ENCODE measurements at regions not wholly inside any gene's neighbourhood (a gene's known extent, or its start where the extent isn't known, plus 50 kb on each side); places are given as distances from the start of the nearest gene placed in this dataset.

DNA sequence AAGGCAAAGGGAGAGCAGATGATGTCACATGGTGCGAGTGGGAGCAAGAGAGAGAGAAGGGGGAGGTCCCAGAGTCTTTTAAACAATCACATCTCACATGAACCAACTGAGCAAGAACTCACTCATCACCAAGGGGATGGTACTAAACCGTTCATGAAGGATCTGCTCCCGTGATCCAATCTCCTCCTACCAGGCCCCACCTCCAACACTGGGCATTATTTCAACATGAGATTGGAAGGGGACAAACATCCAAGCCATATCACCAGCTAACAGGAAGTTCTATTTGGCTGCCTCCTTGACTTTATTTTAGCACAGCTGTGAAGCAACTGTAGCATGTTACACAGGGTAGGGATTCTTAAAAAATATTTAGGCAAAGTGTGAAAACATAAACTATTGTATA lies 102.5 kb downstream of the DDIT4L start (continued):
- no peak for TF ChIP-seq ZNF274 (IDR thresholded peaks at IDR 0.05; ENCODE audit: low read length)
- TF ChIP-seq ZNF274 (tag by site-specific recombination; IDR thresholded peaks at IDR 0.05; ENCODE audit: borderline replicate concordance): no peak
- no peak for TF ChIP-seq MYNN (tag by site-specific recombination; IDR thresholded peaks at IDR 0.05; ENCODE audit: borderline replicate concordance)
- TF ChIP-seq ZNF221 (tag by site-specific recombination; IDR thresholded peaks at IDR 0.05; ENCODE audit: borderline replicate concordance): no peak
- TF ChIP-seq, protein P1, sequence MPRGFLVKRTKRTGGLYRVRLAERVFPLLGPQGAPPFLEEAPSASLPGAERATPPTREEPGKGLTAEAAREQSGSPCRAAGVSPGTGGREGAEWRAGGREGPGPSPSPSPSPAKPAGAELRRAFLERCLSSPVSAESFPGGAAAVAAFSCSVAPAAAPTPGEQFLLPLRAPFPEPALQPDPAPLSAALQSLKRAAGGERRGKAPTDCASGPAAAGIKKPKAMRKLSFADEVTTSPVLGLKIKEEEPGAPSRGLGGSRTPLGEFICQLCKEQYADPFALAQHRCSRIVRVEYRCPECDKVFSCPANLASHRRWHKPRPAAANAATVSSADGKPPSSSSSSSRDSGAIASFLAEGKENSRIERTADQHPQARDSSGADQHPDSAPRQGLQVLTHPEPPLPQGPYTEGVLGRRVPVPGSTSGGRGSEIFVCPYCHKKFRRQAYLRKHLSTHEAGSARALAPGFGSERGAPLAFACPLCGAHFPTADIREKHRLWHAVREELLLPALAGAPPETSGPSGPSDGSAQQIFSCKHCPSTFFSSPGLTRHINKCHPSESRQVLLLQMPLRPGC (tag by site-specific recombination; IDR thresholded peaks at IDR 0.05): no peak

DNA sequence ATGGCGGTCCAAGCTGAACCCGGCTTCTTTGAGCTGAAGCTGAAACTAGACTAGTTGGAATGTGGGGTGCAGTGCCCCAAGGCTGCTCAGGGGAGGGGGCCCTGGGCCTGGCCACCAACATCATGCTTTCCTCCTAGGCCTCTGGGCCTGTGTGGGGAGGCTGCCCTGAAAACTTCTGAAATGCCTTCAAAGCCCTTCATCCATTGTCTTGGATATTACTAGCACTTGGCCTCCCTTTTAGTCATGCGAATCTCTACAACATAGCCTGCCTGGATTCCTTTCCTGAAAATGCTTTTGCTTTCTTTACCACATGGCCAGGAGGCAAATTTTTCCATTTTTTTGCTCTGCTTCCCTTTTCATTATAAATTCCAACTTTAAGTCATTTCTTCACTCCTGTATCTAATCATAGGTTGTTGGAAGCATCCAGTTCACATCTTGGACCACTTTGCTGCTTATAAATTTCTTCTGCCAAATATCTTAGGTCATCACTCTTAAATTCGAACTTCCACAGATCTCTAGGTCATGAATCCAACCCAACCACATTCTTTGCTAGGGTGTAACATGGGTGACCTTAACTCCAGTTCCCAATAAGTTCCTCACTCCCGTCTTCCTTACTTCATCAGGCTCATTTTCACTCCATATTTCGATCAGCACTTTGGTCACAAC lies 103.4 kb downstream of the DDIT4L start:
- Histone ChIP-seq H3K36me3 (ENCODE audit: control insufficient read depth in 2 of 2, insufficient read depth in 1 of 2, low read length in 2 of 2) (no peaks in the 10 kb centered on the region), H3K4me3 (ENCODE audit: low read depth, low read length) (no peak overlapping the region), H3K27ac (ENCODE audit: extremely low read depth, low read depth, low read length) (no peak overlapping the region), H3K4me1 (ENCODE audit: control insufficient read depth, insufficient read depth, low read length) (no peaks in the 10 kb centered on the region), H3K9me3 (ENCODE audit: control insufficient read depth, insufficient read depth, low read depth, low read length) (no peaks in the 10 kb centered on the region)
- no peak for TF ChIP-seq ZNF239 (tag by site-specific recombination; IDR thresholded peaks at IDR 0.05)
- no peak for TF ChIP-seq ZNF629 (tag by site-specific recombination; IDR thresholded peaks at IDR 0.05)
- no peak for TF ChIP-seq MEIS1 (CRISPR knock-in tag; IDR thresholded peaks at IDR 0.05; ENCODE audit: borderline replicate concordance)
- TF ChIP-seq ZNF211 (tag by site-specific recombination; IDR thresholded peaks at IDR 0.05; ENCODE audit: low read depth): no peak
- TF ChIP-seq, protein P2, sequence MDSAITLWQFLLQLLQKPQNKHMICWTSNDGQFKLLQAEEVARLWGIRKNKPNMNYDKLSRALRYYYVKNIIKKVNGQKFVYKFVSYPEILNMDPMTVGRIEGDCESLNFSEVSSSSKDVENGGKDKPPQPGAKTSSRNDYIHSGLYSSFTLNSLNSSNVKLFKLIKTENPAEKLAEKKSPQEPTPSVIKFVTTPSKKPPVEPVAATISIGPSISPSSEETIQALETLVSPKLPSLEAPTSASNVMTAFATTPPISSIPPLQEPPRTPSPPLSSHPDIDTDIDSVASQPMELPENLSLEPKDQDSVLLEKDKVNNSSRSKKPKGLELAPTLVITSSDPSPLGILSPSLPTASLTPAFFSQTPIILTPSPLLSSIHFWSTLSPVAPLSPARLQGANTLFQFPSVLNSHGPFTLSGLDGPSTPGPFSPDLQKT (IDR thresholded peaks at IDR 0.05; ENCODE audit: borderline replicate concordance, low read depth, low read length): no peak
- ChIA-PET CTCF (no interaction called here), POLR2A (no interaction called here)

DNA sequence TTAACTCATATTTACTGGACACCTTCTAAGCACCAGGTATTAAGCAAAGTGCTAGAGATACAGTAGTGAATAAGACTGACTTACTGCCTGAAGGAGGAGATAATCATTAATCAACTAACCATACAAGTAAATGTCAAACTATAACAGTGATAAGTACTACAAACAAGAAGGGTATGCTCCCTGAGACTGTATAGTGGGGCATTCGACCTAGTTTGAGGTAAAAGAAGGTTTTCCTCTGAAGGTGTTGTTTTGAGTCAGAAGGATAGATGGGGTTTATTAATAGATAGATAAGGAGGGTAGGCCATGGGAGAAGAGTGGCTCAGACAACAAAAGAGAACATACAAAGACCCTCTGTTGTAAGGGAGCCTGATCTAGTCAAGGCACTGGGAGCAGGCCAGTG lies 105.4 kb downstream of the DDIT4L start:
- ChIA-PET CTCF (no interaction called here), POLR2A (no interaction called here)
- Histone ChIP-seq H3K9me3 (ENCODE audit: control insufficient read depth, insufficient read depth, low read depth, low read length) (no peaks in the 10 kb centered on the region), H3K4me3 (ENCODE audit: low read depth, low read length) (no peak overlapping the region), H3K36me3 (ENCODE audit: control insufficient read depth in 2 of 2, insufficient read depth in 1 of 2, low read length in 2 of 2) (no peaks in the 10 kb centered on the region), H3K27ac (ENCODE audit: extremely low read depth, low read depth, low read length) (no peak overlapping the region), H3K4me1 (ENCODE audit: control insufficient read depth, insufficient read depth, low read length) (no peaks in the 10 kb centered on the region)
- TF ChIP-seq, protein P3, sequence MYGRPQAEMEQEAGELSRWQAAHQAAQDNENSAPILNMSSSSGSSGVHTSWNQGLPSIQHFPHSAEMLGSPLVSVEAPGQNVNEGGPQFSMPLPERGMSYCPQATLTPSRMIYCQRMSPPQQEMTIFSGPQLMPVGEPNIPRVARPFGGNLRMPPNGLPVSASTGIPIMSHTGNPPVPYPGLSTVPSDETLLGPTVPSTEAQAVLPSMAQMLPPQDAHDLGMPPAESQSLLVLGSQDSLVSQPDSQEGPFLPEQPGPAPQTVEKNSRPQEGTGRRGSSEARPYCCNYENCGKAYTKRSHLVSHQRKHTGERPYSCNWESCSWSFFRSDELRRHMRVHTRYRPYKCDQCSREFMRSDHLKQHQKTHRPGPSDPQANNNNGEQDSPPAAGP (tag by site-specific recombination; IDR thresholded peaks at IDR 0.05): no peak
- TF ChIP-seq, protein P4, sequence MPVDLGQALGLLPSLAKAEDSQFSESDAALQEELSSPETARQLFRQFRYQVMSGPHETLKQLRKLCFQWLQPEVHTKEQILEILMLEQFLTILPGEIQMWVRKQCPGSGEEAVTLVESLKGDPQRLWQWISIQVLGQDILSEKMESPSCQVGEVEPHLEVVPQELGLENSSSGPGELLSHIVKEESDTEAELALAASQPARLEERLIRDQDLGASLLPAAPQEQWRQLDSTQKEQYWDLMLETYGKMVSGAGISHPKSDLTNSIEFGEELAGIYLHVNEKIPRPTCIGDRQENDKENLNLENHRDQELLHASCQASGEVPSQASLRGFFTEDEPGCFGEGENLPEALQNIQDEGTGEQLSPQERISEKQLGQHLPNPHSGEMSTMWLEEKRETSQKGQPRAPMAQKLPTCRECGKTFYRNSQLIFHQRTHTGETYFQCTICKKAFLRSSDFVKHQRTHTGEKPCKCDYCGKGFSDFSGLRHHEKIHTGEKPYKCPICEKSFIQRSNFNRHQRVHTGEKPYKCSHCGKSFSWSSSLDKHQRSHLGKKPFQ (tag by site-specific recombination; IDR thresholded peaks at IDR 0.05): no peak
- TF ChIP-seq ZNF596 (tag by site-specific recombination; IDR thresholded peaks at IDR 0.05) (no peak), ZNF248 (tag by site-specific recombination; IDR thresholded peaks at IDR 0.05) (no peak), ZNF10 (tag by site-specific recombination; IDR thresholded peaks at IDR 0.05) (no peak), ZNF2 (tag by site-specific recombination; IDR thresholded peaks at IDR 0.05) (no peak), ZNF776 (tag by site-specific recombination; IDR thresholded peaks at IDR 0.05; ENCODE audit: borderline replicate concordance) (no peak), ZNF585B (tag by site-specific recombination; IDR thresholded peaks at IDR 0.05) (no peak), KLF1 (tag by site-specific recombination; IDR thresholded peaks at IDR 0.05) (no peak), HOXC10 (CRISPR knock-in tag; IDR thresholded peaks at IDR 0.05) (no peak), ZNF555 (tag by site-specific recombination; conservative IDR thresholded peaks at IDR 0.05) (no peak)
- TF ChIP-seq, protein P5, sequence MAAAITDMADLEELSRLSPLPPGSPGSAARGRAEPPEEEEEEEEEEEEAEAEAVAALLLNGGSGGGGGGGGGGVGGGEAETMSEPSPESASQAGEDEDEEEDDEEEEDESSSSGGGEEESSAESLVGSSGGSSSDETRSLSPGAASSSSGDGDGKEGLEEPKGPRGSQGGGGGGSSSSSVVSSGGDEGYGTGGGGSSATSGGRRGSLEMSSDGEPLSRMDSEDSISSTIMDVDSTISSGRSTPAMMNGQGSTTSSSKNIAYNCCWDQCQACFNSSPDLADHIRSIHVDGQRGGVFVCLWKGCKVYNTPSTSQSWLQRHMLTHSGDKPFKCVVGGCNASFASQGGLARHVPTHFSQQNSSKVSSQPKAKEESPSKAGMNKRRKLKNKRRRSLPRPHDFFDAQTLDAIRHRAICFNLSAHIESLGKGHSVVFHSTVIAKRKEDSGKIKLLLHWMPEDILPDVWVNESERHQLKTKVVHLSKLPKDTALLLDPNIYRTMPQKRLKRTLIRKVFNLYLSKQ (tag by site-specific recombination; IDR thresholded peaks at IDR 0.05; ENCODE audit: borderline replicate concordance): no peak
- TF ChIP-seq, protein P6, sequence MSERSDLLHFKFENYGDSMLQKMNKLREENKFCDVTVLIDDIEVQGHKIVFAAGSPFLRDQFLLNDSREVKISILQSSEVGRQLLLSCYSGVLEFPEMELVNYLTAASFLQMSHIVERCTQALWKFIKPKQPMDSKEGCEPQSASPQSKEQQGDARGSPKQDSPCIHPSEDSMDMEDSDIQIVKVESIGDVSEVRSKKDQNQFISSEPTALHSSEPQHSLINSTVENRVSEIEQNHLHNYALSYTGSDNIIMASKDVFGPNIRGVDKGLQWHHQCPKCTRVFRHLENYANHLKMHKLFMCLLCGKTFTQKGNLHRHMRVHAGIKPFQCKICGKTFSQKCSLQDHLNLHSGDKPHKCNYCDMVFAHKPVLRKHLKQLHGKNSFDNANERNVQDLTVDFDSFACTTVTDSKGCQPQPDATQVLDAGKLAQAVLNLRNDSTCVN (tag by site-specific recombination; optimal IDR thresholded peaks at IDR 0.05): no peak
- TF ChIP-seq, protein P7, sequence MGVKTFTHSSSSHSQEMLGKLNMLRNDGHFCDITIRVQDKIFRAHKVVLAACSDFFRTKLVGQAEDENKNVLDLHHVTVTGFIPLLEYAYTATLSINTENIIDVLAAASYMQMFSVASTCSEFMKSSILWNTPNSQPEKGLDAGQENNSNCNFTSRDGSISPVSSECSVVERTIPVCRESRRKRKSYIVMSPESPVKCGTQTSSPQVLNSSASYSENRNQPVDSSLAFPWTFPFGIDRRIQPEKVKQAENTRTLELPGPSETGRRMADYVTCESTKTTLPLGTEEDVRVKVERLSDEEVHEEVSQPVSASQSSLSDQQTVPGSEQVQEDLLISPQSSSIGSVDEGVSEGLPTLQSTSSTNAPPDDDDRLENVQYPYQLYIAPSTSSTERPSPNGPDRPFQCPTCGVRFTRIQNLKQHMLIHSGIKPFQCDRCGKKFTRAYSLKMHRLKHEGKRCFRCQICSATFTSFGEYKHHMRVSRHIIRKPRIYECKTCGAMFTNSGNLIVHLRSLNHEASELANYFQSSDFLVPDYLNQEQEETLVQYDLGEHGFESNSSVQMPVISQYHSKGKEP (tag by site-specific recombination; IDR thresholded peaks at IDR 0.05): no peak

All from HEK293 (cell line).